HG03060 (cell line): ENCODE measurements at regions not wholly inside any gene's neighbourhood (a gene's known extent, or its start where the extent isn't known, plus 50 kb on each side); places are given as distances from the start of the nearest gene placed in this dataset.

Source experiments
- ATAC-seq: cut with Tn5 transposase; IDR thresholded peaks from one replicate; pipeline ENCODE4 v1.9.1; 2021; ENCODE audit warnings: low read depth, moderate number of reproducible peaks; ENCODE audit not compliant: unreplicated experiment

DNA sequence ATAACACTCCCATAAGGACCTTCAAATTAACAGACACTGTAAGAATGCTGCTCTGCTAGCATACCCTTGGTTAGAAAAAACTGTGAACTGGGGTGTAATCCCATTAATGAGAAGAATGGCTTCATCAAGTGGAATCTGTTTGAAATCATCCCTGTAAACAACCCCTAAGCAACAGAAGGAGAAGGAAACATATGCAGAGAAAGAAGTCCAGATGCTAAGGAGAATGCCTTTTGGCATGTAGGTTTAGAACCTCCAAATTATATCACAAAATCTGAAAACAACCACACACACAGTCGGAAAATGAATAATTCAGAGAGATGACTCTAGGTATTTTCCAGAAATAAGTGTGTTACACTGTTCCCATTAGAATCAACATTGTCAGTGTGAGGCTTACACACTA lies 140.2 kb downstream of the NUAK1 start:
- ATAC-seq = no peak

GRCh38 chr12:106000382-106001104 lies 138.2 kb downstream of the NUAK1 start:
- no peak for ATAC-seq

GRCh38 chr12:106001105-106001836 lies 137.5 kb downstream of the NUAK1 start:
- ATAC-seq = no peak

DNA sequence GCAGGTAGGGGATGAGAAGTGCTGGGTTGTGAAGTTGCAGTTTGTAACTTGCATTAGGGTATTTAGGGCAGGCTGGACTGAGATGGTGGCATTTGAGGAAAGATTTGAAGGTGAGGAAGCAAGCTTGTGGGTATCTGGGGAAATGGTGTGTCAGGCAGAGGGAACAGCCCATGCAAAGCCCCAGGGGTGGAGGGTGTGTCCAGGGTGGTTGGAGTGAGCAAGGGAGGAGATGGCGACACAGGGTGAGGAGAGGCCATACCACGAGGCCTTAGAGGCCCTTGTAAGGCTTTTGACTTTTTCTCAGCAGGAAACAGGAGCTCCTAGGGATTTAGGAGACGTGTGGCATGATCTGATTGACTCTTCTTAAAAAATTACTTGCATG lies 136.9 kb downstream of the NUAK1 start:
- ATAC-seq = no peak

- no peak for ATAC-seq
These were observed 135.5 kb downstream of the NUAK1 start for GRCh38 chr12:106003297-106003696.

DNA sequence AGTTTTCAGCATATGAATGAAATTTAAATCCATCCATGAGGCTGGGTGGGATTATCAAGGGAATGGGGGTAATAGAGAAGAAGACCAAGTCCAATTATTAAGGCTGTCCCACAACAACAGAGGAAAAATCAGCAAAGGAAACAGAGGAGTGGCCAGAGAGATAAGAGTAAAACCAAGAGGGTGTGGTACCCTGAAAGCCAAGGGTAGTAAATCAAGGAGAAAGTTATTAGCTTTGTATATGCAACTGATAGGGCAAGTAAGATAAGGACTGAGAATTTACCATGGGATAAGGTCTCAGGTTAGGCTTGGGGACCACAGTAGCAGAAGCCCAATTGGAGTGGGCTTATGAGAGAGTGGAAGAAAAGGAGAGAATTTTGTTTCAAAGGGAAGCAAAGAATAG lies 134.5 kb downstream of the NUAK1 start:
- ATAC-seq = no peak

DNA sequence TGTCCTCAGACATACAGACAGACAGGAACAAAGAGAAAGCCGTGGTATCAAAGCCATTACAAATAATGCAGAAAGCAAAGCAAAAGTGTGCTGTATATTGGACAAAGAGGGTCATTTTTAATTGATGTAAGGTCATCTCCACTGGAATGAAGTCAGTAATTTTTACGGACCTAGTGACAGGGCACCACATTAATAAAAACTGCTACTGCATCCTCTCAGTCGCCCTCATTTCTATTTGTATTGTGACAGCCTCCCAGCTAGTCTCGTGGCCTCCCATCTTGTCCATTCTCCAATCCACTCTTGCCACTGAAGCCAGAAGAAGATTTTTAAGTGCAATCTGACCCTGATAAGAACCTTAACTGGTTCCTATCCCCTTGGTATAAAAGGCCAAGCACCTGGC lies 132.4 kb downstream of the NUAK1 start:
- ATAC-seq = no peak

DNA sequence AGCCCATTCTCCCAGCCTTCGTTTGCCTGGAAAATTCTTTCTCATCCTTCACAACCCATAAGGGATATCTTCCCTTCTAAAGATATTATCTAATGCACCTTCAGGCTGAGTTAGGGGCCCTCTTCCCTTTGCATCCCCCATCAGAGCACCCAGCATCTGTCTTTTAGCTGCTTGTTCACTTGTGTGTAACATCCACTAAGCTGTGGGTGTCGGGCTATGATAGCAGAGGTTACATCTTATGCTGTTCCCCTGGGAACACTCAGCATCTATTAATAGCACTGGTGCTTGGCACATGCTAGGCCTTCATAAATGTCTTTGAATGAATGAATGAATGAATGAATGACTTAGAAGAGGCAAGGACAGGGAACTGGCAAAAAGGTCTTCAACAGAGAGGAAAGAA lies 131.8 kb downstream of the NUAK1 start:
- no peak for ATAC-seq

- ATAC-seq = no peak
These were observed 128.0 kb downstream of the NUAK1 start for GRCh38 chr12:106010741-106011140.
